ENCODE measurements at regions not wholly inside any gene's neighbourhood (a gene's known extent, or its start where the extent isn't known, plus 50 kb on each side); places are given as distances from the start of the nearest gene placed in this dataset.

GRCh38 chr5:60340965-60341471 is 358.9 kb downstream of the DEPDC1B start:
- Histone ChIP-seq H3K79me2 (ENCODE audit: insufficient read depth, low read length) (no peaks in the 10 kb centered on the region; the same call in 1 of the 2 replicates), H3K9ac (ENCODE audit: extremely low read depth, insufficient read length, low read length) (no peak overlapping the region), H3K4me2 (ENCODE audit: insufficient read depth, insufficient read length, low read length) (no peak overlapping the region), H2BK15ac (ENCODE audit: low read depth, low read length) (no peak overlapping the region), H3K27me3 (ENCODE audit: insufficient read depth, low read length) (no peaks in the 10 kb centered on the region), H3K9me3 (ENCODE audit: control insufficient read depth, low read depth, low read length) (no peaks in the 10 kb centered on the region), H2BK120ac (ENCODE audit: low read depth, low read length, poor library complexity, severe bottlenecking) (no peak overlapping the region), H4K20me1 (ENCODE audit: control insufficient read depth, insufficient read depth, insufficient read length) (no peaks in the 10 kb centered on the region), H3K27ac (ENCODE audit: insufficient read length, low read depth, low read length) (no peak overlapping the region), H4K8ac (replicated peaks; ENCODE audit: insufficient read length, low read depth, low read length) (no peak overlapping the region), H3K23me2 (ENCODE audit: insufficient read length, low read depth, low read length, poor library complexity, severe bottlenecking) (no peaks in the 10 kb centered on the region), H2BK12ac (ENCODE audit: insufficient read length, low read depth, low read length) (no peak overlapping the region), H3K14ac (ENCODE audit: insufficient read depth, low read length) (no peak overlapping the region), H3K4ac (ENCODE audit: low read depth, low read length) (no peak overlapping the region), H3K4me1 (ENCODE audit: insufficient read depth, low read length) (no peaks in the 10 kb centered on the region), H3T11ph (ENCODE audit: low read length) (no peak overlapping the region), H3K79me1 (ENCODE audit: insufficient read depth, low read depth, low read length, poor library complexity, severe bottlenecking) (no peaks in the 10 kb centered on the region), H3K23ac (ENCODE audit: insufficient read length, low read depth, low read length) (no peak overlapping the region), H4K91ac (ENCODE audit: insufficient read length, low read depth, low read length) (no peak overlapping the region), H3K18ac (ENCODE audit: insufficient read length, low read depth, low read length) (no peak overlapping the region), H2BK20ac (ENCODE audit: low read depth, low read length, poor library complexity, severe bottlenecking) (no peak overlapping the region), H2AK5ac (ENCODE audit: insufficient read length, low read length) (no peak overlapping the region), H4K5ac (ENCODE audit: insufficient read length, low read depth, low read length) (no peak overlapping the region), H3K56ac (ENCODE audit: insufficient read length, low read depth, low read length) (no peak overlapping the region), H2AFZ (ENCODE audit: low read length) (no peak overlapping the region), H2BK5ac (ENCODE audit: insufficient read length, low read length) (no peak overlapping the region)
- TF ChIP-seq CTCF (conservative IDR thresholded peaks at IDR 0.05): no peak
- Mint-ChIP-seq H3K4me3 (no peak overlapping the region), H3K27me3 (ENCODE audit: low read depth) (no peaks in the 10 kb centered on the region; the same call in 1 of the 2 replicates), H3K36me3 (ENCODE audit: insufficient read depth in 1 of 3, low read depth in 3 of 3) (no peaks in the 10 kb centered on the region), H3K9me3 (no peaks in the 10 kb centered on the region), H3K4me1 (no peaks in the 10 kb centered on the region), H3K27ac (no peak overlapping the region)
- DNase-seq: no peak
- no CpG with 5 or more reads among the region's 2 CpGs for WGBS (ENCODE audit: extremely low coverage, insufficient read length, low lambda C conversion rate)

Measured in H9 (cell line).